Embryonic facial prominence (tissue), 1 donor: ENCODE measurements at regions not wholly inside any gene's neighbourhood (a gene's known extent, or its start where the extent isn't known, plus 50 kb on each side); places are given as distances from the start of the nearest gene placed in this dataset.
"Not testable (repeated sequence)": the region's sequence is repeated elsewhere in the genome, so short reads cannot be mapped to it uniquely, and the experiment has no call there.

Experiments
- DNase-seq: peaks from one replicate; pipeline ENCODE4 v3.0.0-alpha.2; 2016; ENCODE audit errors: extremely low spot score

DNA sequence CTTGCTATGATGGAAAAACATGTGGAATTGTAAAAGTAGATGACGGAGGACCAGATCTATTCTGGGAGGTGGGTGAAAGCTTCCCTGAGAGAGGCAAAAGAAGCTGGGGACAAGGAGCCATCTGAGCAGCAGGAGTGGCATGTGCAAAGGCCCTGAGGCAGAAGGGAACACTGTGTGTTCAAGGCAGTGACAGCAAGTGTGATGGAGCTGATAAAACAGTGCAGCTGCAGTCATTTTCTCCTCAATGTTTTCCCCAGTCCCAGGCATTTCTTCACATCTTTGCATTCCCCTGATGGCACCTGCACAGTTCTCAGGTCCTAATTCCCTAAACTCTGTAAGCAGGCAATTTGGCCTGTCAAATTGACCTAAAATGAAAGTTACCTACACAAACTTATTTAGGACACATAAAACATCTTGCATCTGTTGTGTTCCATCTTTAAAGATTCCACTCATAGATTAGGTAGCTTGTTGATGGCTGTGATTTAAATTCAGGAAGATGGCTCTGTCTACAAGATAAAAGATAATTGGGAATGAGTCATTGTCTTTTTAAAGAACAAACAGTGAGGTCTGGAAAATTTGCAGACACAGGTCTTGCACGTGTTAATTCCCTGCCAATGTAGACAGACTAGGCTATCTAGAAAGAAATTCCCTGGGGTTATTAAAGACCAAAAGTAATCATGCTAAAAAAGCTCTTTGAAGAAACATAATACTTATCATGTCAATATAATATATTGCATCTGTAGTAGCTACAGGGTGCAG, 289.6 kb upstream of the SGCD start:
- DNase-seq: no peak

DNA sequence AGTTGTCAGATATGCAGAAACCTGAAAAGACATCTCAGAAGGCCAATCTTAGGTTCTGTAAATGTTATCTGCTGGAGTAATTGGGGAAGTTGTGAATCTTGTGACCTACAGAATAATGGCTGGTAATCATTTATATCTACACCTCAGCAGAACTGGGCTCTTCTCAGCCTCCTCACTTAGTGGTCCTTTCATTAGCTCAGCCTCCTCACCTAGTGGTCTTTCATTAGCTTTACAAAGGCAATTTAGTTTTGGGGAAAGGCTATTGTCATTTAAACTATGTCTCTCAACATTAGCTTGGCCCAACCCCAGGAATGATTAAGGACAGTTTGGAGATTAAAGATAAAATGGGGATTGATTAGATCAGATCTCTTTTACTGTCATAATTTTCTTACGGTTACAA, 284.2 kb upstream of the SGCD start:
- DNase-seq: no peak

- no peak for DNase-seq
Measured at GRCh38 chr5:156043351-156043750, 283.6 kb upstream of the SGCD start.

DNA sequence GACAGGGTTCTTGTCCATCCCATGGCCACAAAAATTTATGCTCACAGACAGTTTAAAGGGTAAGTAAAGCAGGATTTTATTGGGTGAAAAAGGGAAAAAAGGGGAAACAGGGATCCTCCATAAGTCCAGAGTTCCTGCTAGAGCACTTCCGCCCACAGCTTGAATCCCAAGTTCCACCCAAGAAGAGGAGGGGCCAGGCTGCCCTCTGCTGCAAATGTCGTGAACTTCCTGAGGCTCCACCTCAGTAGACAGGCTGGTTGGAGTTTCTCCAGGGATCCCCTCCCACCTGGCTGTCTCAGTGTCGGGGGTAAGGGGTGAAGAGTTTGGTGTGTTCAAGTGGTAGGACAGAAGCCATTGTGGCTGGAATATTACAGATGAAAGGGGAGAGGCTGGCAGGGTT, 275.0 kb upstream of the SGCD start:
- DNase-seq: no peak

DNA sequence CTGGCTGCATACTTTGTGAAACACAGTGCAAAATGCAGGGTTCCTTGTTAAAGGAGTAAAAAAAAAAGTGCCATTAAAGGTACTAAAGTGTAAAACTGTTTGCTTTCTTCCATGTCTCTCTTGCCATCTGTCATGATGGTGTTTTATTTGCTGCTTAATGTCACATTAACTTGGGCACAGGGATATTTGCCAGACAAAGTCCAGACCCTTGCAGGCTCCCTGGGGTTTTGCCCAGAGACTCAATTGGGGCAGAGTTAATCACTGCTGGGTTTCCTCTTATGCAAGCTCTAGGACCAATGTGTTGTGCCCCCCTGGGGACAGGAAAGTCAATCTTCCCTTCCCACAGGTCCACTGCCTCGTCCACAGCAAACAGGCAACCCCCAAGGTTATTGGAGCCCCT, 274.3 kb upstream of the SGCD start:
- no peak for DNase-seq

GRCh38 chr5:156053056-156053455, 273.9 kb upstream of the SGCD start:
- DNase-seq: no peak

- DNase-seq: no peak
Measured at GRCh38 chr5:156076912-156077311, 250.1 kb upstream of the SGCD start.

DNA sequence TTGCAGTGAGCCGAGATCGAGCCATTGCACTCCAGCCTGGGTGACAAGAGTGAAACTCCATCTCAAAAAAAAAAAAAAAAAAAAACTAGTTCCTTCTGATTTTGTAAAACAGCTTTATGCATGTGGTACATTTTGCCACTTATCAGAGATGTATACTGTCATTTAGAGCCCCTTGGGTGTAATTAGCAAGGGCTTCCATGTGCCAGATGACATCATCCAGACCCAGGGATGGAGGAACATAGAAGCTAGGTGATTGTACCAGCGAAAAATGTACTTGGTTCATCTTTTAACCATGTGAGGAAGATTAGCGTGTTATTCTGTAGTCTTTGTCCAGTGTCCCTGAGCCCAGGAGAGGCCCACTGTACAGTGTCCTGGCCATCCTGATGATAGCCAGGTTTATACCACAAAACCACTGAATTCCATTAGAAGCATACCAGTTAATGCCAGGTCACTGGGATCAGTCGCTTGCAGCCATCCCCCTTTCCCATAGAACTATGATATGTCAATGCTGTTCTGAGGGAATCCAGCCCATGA, 239.3 kb upstream of the SGCD start:
- DNase-seq: no peak

GRCh38 chr5:156089955-156090940, 236.7 kb upstream of the SGCD start:
- not testable (repeated sequence) for DNase-seq

GRCh38 chr5:156093024-156093423, 233.9 kb upstream of the SGCD start:
- DNase-seq: no peak

DNA sequence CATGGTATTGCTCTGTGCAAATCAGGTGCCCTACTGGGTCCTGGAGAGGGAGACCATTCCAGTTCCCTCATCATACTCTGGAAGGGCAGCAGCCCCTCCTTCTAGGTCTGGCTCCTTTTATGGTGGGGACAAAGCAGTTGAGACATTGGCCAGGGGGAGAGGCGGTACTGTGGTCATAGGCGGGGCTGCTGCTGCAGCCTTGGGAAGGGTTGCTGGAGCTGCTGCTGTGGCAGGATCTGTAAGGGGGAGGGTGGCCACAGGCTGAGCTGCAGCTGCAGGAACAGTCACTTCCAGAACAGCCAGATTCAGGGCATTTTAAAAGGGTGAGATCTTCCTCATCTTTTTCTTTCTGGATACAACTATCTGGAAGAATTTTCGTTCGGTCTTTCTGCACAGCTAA, 233.0 kb upstream of the SGCD start:
- no peak for DNase-seq

DNA sequence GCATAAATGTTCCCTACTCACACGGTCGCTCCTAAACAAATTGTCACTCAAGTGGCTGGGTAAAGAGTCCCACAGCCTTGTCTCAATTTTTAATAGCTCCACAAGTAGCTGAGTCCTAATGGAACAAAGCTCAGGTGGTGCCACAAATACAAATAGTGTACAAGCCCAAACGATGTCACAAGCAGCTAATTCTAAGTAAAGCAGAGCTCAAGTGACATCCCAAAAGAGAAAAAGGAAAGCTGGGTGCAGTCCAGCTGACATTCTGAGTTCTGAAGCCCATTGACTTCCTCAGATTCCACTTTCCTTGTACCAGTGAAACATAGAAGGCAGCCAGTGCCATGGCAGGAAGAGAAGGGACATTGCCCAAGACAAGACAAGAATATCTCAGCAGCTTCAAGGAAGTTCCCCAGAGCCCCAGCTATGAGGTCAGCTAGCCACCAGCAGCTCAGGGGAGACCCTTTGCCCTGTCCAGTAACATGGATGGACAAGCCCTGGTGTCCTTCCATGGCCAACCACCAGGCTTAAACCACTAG, 231.2 kb upstream of the SGCD start:
- DNase-seq: no peak

- DNase-seq: no peak
Measured at GRCh38 chr5:156096259-156096658, 230.7 kb upstream of the SGCD start.

DNA sequence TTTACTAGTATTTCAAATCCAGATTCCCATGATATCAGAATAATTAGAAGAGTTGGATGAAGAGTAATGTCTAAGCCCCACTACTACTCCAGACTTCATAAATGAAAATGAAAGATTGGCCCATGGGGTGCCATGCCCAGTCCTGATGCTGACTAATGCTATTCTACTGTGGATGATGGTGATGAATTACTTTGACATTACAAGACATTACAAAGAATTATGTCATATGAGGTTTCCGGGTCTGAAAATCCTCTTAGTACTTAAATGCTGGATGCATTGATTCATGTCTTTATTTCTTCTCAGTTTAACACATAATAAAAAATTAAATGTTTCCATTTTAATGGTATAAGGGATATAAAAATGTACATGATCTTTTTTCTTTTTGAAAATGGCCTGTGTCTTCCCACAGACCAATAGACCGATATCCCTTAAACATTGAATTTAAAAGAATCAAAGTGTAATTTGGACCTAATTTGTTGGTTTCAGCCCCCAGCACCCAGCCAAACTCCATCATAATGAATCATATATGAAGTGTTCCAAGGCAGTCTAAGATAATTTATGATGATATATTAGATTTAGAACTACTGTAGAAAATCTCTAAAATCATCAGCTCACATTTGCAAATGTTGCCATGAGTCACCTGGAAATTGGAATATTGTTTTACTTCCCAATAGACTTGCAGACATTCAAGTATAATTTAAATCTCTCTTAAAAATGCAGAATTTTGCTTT, 223.6 kb upstream of the SGCD start:
- no peak for DNase-seq

GRCh38 chr5:156109317-156110023, 217.5 kb upstream of the SGCD start:
- DNase-seq: no peak

DNA sequence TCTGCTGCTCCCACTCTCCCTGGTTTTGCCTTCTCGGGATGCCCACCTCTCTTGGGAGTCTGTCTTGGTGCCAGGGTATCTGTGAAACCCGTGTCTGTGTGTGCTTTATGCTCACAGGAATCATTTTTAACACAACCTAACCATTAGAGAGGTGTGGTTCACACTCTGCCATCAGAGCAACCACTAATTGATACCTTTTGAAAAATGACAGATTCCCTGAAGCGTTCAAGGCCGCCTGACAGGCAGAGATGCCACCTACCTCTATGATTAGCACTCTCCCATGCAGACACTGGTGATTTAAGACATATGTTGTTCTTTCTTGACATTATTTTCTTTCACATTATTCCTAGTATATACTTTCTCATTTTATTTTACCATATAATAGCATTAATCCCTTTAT, 207.3 kb upstream of the SGCD start:
- no peak for DNase-seq

GRCh38 chr5:156120777-156121176, 206.2 kb upstream of the SGCD start:
- DNase-seq: no peak

GRCh38 chr5:156121234-156121633, 205.7 kb upstream of the SGCD start:
- DNase-seq: no peak

DNA sequence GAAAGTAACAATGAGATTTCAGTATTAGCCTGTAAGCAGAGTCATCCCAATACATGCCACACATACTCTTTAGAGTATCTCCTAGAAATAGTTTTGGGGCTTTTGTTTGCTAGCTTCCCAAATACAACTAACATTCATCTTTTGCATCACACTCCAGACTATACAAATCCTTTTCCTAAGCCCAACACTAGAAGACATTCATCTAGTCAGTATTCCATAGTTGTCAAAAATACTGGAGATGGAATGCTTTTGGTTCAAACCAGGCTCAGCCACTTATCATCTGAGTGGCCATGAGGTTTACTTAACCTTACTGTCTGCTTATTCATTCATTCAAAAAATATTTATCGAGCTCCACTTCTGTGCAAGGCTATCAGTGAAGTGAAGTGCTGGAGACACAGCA, 205.1 kb upstream of the SGCD start:
- DNase-seq: no peak

- DNase-seq: no peak
Measured at GRCh38 chr5:156124708-156125107, 202.3 kb upstream of the SGCD start.

DNA sequence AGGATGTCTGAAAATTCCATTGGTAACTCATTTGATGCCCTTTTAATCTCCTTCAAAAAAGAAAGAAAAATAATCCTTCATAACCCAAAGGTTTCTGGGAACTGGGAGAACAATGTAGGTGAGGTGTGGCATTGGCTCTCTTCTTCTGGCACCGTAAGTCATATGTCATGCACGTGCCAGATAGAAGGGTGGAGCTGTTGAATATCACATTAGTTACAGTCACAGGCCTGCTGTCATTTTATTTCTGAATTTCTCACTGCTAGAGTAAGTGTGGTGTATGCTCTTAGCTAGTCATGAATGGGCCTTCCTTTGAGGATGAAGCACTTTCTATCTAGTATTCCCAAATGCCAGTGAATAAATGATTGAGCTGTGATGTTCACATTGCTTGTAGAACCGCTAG, 201.8 kb upstream of the SGCD start:
- DNase-seq: no peak
